ENCODE measurements at regions not wholly inside any gene's neighbourhood (a gene's known extent, or its start where the extent isn't known, plus 50 kb on each side); places are given as distances from the start of the nearest gene placed in this dataset.

DNA sequence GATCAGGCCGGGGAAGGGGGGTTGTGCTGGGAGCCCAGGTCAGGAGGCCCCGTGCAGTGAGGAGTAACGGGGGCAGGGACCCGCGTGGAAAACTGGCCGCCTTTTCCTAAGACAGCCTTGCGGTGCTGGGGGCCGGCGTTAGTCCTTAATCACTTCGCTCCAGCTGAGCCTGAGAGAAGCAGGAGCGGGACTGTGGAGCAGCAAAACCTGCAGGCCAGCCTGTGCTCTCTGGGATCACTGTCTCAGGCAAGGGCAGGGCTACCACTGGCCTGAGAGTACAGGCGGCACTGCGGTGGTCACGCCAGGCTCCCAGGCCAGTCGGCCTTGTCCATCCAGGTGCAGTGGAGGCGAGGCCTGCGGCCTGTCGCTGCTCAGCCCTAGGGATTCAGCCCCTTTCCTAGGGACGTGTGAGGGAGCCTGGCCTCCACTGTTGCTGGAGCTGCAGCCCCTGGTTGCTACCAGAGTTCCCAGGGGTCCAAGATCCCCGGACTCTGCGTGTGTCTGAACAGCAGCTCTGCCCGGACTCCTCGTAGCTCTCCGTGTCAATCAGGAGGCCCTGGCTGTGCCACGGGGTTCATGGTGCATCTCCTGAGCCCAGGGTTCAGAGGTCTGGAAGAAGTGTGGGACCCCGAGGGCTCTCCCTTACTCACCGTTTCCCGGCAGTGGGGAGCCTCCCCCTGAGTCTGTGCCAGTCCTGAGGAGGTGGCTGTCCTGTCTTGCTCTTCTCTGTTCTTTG, 2141.7 kb upstream of the TENM3 start:
- peak in 1 of 2 donors; percentile 69 for DNase-seq (ENCODE audit: low spot score in 2 of 2)
- H3K27ac ChIP-seq, result no peak overlapping the region
- no peaks in the 10 kb centered on the region for H3K4me1 ChIP-seq
- WGBS, result 83% methylated on average over 17 of the region's 28 CpGs
- TF ChIP-seq CTCF (IDR thresholded peaks at IDR 0.05) (no peak), EP300 (IDR thresholded peaks at IDR 0.05) (no peak), POLR2A (IDR thresholded peaks at IDR 0.05) (no peak), POLR2AphosphoS5 (IDR thresholded peaks at IDR 0.05) (no peak)
- H3K9me3 ChIP-seq, result no peaks in the 10 kb centered on the region
- H3K36me3 ChIP-seq, result no peaks in the 10 kb centered on the region
- no peaks in the 10 kb centered on the region for H3K27me3 ChIP-seq
- no peak overlapping the region for H3K4me3 ChIP-seq

- no peaks in the 10 kb centered on the region for H3K4me1 ChIP-seq
- WGBS, result 83% methylated on average over 3 of the region's 3 CpGs
- no peaks in the 10 kb centered on the region for H3K36me3 ChIP-seq
- no peak overlapping the region for H3K27ac ChIP-seq
- H3K4me3 ChIP-seq, result no peak overlapping the region
- no peaks in the 10 kb centered on the region for H3K9me3 ChIP-seq
- DNase-seq (ENCODE audit: low spot score in 2 of 2), result no peak
- no peak for TF ChIP-seq POLR2AphosphoS5 (IDR thresholded peaks at IDR 0.05)
- TF ChIP-seq CTCF (IDR thresholded peaks at IDR 0.05), result no peak
- TF ChIP-seq POLR2A (IDR thresholded peaks at IDR 0.05), result no peak
- TF ChIP-seq EP300 (IDR thresholded peaks at IDR 0.05), result no peak
- no peaks in the 10 kb centered on the region for H3K27me3 ChIP-seq
These were observed 2139.4 kb upstream of the TENM3 start for GRCh38 chr4:180103794-180104193.

DNA sequence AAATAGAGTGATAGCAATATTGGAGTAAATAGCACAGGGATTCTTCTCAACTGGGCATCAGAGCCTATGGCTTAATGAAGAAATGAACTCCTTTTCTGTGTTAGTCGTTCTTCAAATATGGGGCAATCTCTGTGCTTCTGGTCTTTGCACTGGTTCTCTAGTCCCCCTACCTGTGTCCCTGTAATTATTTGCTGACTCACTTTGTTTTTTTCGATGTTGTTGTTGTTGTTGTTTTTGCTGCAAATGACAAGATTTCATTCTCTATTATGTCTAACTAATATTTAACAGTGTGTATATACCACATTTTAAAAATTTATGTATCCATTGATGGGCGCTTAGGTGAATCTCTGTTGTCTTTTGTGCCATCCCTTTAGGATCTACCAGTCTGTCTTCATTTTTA, 2137.8 kb upstream of the TENM3 start:
- H3K27me3 ChIP-seq, result no peaks in the 10 kb centered on the region
- H3K27ac ChIP-seq, result no peak overlapping the region
- no peaks in the 10 kb centered on the region for H3K4me1 ChIP-seq
- TF ChIP-seq EP300 (IDR thresholded peaks at IDR 0.05) (no peak), CTCF (IDR thresholded peaks at IDR 0.05) (no peak), POLR2A (IDR thresholded peaks at IDR 0.05) (no peak), POLR2AphosphoS5 (IDR thresholded peaks at IDR 0.05) (no peak)
- no peak overlapping the region for H3K4me3 ChIP-seq
- 94% methylated on average over 3 of the region's 3 CpGs for WGBS
- H3K9me3 ChIP-seq, result no peaks in the 10 kb centered on the region
- no peak for DNase-seq (ENCODE audit: low spot score in 2 of 2)
- no peaks in the 10 kb centered on the region for H3K36me3 ChIP-seq

DNA sequence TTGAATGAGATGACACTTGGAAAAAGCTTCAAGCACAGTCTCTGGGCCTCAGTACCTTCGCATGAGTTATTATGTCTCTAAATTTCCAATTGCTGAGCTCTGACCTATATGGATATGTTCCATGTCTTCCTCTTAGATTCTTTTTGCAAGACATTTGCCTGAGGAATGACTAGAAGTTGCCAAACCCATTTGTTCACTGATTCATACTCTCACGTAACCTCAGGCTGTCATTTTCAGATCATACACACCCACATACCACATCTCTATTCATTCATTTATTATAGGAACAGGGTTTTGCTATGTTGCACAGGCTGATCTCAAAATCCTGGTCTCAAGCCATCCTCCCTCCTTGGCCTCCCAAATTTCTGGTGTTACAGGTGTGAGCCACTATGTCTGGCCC, 2137.1 kb upstream of the TENM3 start:
- Histone ChIP-seq H3K4me3 (no peak overlapping the region), H3K9me3 (no peaks in the 10 kb centered on the region), H3K4me1 (no peaks in the 10 kb centered on the region), H3K27ac (no peak overlapping the region), H3K36me3 (no peaks in the 10 kb centered on the region), H3K27me3 (no peaks in the 10 kb centered on the region)
- TF ChIP-seq POLR2AphosphoS5 (IDR thresholded peaks at IDR 0.05) (no peak), CTCF (IDR thresholded peaks at IDR 0.05) (no peak), POLR2A (IDR thresholded peaks at IDR 0.05) (no peak), EP300 (IDR thresholded peaks at IDR 0.05) (no peak)
- 40% methylated on average over 2 of the region's 2 CpGs for WGBS
- DNase-seq (ENCODE audit: low spot score in 2 of 2), result no peak

- Histone ChIP-seq H3K27ac (no peak overlapping the region), H3K27me3 (no peaks in the 10 kb centered on the region), H3K36me3 (no peaks in the 10 kb centered on the region), H3K4me3 (no peak overlapping the region), H3K4me1 (no peaks in the 10 kb centered on the region), H3K9me3 (no peaks in the 10 kb centered on the region)
- TF ChIP-seq POLR2A (IDR thresholded peaks at IDR 0.05) (no peak), EP300 (IDR thresholded peaks at IDR 0.05) (no peak), CTCF (IDR thresholded peaks at IDR 0.05) (no peak), POLR2AphosphoS5 (IDR thresholded peaks at IDR 0.05) (no peak)
- 80% methylated on average over 6 of the region's 6 CpGs for WGBS
- no peak for DNase-seq (ENCODE audit: low spot score in 2 of 2)
These were observed 2136.2 kb upstream of the TENM3 start for GRCh38 chr4:180106997-180107396.
